Mucosa of gallbladder (tissue), 1 donor: ENCODE measurements at regions not wholly inside any gene's neighbourhood (a gene's known extent, or its start where the extent isn't known, plus 50 kb on each side); places are given as distances from the start of the nearest gene placed in this dataset.

Experiments used
- DNase-seq: peaks from one replicate; pipeline ENCODE4 v3.0.0-alpha.2; 2020; ENCODE audit warnings: low spot score
- donor health status: DM: no; HTN: no; CAD: no.

DNA sequence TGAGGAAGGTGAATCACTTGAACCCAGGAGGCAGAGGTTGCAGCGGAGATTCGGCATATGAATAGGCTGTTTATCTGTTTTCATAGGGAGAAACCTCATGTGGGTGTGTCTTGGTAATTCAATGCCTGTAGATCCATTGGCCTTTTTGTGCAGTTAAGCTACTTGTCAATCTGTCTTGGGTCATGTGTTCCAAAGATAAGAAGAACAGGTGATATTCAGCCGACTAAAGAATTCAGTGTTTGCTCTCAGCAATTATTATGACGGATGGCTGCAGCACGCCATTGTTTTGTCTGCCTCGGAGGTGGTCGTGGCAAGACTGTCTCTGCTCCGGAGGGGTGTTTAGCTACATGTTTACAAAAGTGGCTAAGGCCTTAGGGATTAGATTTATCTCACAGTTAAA lies 573.0 kb upstream of the PCDH9 start:
- DNase-seq: no peak

DNA sequence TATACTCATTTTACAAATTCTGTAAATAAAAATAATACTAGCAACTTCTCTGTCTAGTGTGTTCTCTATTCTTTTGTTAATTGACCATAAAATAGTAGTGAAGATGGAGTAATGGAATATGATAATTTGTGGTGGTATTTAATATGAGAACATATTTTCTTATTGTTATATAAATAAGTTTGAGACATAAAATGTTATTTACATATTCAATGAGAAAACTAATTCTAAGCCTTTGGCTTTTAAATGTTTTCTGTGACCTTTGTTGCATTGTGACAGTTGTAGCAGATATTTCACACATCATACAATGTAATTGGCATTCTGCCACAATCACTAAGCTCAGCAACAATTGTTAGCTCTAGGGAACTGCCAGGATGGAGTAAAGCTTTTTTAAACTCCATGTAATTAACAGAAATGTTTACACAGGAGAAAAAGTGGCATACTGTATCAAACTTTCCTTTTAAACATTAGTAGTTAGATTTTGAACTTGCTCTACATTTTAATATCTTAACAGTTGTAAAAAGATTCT lies 562.1 kb upstream of the PCDH9 start:
- no peak for DNase-seq

DNA sequence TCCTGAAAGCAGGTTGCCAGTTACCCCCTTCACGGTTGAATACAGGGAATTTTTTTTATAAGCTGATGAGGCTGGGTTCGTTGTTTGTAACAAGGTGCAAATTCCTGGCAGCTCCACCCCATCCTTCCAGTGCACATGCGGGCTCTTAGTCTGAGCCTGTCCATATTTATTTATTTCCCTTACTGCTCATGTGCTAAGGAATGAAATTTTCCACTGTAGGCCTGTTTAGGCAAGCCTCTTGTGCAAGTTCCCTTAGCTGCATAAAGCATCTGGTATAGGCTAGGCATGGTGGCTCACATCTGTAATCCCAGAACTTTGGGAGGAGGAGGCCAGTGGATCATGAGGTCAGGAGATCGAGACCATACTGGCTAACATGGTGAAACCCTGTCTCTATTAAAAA lies 560.9 kb upstream of the PCDH9 start:
- DNase-seq: no peak

DNA sequence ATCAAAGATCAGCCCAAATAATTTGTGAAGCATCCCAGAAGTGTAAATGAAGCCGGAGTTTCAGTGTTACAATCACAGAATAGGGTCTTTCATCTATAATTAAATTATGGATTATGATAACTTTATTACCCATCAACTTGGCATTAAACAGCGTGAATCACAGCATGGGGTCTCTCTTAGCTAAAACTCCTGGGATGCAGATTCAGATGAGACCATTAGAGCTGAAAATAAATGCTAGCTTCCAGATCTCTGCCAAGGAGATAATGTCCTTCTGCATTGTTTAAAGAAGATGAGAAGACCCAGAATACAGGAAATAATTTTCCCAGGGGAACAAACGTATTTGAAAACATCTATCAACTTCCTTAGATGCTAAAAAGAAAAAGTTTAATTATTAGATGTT lies 546.0 kb upstream of the PCDH9 start:
- DNase-seq: no peak

DNA sequence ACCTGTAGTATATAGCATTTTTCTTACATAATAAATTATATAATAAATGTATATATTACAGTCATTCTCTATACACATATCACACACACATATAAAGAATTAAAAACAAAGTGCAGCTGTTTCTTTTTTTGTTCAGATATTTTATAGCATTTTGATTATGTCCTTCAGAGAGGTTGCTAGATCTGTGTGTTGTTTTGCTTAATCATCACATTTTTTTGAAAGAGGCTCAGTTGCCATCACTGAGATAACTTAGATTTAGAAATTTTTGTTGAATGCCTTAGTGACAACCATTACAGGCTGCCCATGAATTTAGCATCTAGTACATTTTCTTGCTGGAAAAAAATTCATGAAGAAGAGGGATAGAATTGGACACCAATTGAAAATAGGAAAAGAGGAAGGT lies 545.2 kb upstream of the PCDH9 start:
- DNase-seq: no peak

DNA sequence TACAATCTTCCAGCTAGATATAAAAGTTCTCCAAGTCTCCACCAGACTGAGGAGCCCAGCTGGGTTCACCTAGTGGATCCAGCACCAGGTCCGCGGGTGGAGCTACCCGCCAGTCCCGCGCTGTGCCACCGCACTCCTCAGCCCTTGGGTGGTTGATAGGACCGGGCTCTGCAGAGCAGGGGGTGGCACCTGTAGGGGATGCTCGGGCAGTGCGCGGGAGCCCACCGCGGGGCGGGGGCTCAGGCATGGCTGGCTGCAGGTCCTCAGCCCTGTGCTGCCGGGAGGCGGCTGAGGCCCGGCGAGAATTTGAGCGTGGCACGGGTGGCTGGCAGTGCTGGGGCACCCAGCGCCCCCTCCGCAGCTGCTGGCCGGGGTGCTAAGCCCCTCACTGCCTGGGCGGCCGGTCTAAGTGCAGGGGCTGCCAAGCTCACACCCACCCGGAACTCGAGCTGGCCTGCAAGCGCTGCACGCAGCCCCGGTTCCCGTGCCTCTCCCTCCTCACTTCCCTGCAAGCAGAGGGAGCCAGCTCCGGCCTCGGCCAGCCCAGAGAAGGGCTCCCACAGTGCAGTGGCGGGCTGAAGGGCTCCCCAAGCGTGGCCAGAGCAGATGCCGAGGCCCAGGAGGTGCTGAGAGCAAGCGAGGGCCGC lies 542.8 kb upstream of the PCDH9 start:
- DNase-seq: no peak

DNA sequence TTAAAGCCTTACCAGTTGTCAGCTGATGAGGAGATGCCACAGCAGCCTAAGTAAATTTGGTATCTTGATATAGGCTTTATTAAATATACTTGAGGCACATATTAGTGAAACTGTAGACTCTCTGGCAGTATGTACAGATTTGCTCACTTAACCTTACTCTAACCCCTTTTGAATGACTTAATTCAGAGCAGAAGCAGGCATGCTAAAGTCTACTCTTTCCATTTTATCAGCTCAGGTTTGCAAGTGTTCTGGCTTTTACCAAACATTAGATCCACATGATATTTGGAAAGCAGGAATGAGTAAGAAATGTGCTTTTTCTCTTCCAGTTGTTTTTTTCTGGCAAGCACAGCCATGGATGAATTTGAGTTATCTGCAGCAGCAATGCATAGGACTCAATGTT lies 541.0 kb upstream of the PCDH9 start:
- no peak for DNase-seq

DNA sequence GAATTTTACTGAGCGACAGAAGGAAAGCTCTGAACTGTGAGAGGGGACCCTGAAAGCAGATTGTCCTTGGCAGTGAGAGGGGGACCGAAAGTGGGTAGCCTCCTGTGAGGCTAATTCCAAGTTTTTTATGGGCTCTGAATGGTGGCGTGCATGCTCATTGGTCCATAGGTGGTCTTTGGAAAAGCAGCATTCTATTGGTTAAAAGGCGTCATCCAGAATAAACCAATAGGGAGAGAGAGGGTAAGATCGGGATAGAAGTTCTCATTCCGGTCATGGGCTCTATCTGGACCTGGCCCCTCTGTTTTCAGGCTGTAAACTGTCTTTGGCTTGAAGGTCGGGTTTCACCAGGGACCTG lies 539.8 kb upstream of the PCDH9 start:
- no peak for DNase-seq

DNA sequence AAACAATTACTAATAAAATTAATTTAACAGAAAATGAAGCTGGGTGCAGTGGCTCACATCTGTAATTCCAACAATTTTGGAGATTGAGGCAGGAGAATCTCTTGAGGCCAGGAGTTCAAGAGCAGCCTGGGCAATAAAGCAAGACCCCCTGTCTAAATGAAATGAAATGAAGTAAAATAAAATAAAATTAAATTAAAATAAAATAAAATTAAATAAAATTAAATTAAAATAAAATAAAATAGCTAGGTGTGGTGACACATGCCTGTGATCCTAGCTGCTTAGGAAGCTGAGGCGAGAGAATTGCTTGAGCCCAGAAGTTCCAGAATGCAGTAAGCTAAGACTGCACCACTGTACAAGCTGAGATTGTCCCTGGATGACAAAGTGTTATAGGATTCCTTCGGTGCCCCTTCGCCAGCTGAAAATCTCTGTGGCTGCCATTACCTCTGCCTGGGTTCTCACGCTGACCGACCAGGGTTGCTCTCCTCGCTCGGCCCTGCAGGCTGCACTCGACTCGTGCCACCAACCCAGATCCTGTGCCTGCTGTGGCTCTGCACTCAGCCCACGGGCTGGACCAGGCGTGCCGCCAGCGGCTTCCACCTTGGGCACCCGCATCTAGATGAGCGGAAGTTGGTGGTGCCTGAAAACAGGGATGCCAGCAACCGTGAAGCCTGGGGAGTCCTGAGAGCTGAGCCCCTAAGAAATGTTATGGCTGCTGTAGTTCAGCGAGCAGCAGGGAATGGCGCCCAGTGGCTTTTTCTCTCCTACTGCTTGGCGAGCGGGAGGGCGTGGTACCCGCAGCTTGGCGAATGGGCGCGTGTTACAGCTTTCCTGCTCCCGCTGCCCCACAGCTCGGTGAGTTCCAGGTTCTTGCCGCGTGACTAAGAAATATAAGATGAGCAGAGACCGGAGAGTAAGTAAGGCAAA lies 539.2 kb upstream of the PCDH9 start:
- no peak for DNase-seq

DNA sequence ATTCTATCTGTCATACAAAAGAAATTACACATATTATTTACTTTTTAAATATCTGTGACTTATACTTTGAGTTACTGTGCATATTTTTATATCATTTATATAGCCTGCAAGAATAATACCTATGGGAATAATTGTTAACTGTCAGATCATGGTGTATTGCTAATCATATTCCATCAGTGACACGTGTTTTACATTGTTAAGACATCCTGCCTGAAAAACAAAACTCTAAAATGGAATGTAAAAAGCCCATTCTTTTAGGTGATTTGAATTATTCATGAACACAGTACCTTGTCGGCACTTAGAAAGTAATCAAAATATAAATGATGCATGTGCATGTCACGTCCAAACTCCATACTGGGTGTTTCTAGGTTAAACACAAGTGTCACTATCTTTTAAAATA lies 533.8 kb upstream of the PCDH9 start:
- no peak for DNase-seq

DNA sequence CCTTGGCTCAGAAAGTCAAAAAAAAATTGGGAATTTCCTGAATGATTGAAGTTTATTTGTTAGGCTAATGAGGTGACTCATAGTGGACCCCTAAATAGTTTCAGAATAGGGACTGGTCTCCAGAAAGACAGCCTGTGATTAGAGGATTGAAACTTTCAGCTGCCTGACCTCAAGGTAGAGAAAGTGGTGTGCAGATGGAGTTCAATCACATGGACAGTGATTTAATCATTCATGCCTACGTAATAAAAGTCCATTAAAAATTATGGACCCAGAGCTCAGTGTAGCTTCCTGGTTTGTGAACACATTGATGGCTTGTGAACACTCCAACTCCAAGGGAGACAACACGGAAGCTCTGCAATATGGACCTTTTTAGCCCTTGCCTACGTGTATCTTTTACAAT lies 533.2 kb upstream of the PCDH9 start:
- DNase-seq: no peak

DNA sequence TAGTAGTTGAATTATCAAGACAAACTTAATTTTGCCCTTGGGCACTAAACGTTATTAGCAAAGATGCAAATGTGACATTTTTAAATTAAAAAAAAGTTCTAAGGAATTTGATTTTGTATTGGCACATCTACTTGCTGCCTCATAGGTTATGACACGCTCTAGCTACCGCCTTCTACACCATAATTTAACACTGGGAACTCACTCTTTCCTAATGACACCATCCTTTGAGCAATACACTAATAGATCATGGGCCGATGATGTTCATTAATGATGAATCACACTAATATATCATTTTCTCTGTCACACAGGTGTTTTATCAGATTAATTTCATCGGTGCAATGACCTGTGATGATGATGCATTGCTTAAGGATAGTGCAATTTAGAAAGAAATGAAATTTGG lies 528.8 kb upstream of the PCDH9 start:
- no peak for DNase-seq

DNA sequence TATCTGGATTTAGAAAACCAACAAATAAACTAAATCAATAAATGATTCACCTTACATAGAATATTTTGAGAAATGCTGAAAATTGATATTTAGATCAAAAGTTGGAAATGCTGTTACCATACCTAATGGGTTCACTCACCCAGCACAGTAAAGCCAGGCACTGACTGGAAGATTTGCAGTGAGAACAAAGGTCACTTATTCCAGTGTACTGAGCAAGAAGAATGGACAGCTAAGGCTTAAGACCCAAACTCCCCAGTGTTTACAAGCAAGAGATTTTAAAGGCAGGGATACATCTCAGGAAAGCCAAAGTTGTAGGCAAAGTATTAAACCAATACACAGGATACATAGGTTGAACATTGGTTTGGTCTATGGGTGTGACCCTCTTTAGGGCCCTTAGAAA lies 523.9 kb upstream of the PCDH9 start:
- DNase-seq: no peak

DNA sequence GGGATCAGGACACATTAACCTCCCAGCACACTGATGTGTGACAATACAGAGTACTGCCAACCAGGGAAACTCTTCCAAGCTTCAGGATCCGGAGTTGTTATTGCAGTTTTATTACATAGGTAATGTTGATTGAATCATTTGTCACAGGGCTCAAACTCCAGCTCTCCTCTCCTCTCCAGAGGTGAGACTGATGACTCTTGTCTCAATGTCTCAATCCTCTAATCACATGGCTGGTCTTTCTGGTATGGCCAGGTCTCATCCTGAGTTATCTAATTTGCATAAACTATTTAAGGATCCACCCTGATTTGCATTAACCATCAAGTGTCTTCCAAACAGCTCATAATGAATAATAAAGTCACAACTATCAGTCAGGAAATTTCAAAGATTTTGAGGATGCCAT lies 522.6 kb upstream of the PCDH9 start:
- DNase-seq: no peak

DNA sequence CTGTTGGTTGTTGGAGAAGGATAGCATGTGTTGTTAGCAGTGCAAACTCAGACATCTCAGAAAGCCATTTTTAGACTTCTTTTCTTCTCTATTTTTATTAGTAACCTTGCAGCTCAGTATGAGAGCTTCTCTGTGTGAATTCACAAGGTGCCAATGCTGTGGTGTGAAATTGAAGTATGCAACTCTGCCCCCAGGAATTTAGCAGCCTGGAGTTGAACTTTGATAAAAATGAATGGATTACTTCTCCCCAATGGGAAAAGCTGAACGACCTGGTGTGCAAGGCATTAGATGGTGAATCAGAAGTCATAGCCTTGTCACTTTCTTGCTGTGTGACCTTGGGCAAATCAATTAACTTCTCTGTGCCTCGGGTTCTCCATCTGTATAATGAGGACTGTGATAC lies 512.3 kb upstream of the PCDH9 start:
- no peak for DNase-seq

DNA sequence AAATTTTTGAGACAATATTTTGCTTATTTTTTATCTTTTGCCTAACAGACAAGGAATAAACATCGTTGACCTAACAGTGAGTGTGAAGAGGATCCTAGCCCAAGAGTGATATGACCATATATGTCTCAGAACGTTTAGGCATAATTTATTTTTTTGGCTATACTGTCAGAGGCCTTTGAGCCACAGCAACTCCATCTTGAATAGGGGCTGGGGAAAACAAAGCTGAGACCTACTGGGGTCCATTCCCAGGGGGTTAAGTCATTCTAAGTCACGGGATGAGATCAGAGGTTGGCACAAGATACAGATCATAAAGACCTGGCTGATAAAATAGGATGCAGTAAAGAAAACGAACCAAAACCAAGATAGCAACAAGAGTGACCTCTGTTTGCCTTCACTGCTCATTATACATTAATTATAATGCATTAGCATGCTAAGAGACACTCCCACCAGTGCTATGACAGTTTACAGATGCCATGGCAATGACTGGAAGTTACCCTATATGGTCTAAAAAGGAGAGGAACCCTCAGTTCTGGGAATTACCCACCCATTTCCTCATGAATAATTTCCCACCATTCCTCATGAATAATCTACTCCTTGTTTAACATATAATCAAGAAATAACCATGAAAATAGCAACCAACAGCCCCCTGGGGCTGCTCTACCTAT lies 510.9 kb upstream of the PCDH9 start:
- no peak for DNase-seq

DNA sequence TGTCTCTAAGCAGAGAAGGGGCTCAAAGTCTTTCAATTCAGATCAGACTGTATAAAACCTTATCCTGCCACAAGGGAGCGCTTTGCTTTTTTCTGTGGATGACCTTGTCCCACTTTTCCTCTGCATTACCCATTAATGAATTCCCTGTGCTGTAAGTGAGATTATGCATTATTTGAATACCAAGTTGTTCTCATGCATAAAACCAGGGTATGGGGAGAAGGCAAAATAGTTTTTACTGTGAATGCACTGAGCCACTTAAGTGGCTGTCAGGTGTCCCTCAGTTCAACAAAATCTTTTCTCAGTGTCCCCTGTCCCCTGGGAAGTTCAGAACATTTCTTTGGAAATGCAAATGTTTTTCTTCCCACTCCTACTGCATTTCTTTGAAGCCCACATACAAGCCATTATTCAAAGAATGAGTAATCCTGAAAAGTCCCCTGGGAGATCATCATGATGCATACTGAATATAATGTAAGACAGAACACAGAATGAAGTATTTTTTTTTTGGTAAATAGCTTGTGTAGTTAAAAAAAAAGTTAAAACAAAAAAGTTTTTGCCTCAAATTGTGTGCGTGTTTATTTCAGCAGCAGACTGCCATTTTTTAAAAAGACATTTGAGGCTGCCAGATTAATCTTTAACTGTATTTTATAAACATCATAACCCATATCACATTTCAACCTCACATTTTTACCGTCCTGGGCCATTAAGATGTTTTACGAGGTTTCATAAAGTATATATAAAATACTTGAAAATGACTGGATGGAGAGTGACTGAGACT lies 506.7 kb upstream of the PCDH9 start:
- DNase-seq: no peak

DNA sequence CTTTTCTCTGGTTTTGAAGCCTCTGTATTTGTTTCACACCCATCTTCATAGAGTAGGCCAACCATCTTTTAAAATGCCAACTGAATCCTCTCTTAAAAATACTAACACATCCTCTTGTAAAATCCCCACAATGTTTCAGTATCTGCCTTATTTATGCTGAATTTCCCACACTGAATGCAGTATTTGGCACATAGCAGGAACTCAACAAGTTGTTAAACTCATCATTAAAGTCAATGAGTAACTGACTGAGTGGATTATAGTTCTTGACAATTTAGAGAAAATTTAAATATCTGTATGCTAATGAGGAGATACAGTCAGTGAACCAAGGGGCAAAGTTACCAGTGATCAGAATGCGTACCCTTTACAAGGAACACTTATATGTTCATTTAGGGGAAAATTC lies 505.5 kb upstream of the PCDH9 start:
- DNase-seq: no peak

DNA sequence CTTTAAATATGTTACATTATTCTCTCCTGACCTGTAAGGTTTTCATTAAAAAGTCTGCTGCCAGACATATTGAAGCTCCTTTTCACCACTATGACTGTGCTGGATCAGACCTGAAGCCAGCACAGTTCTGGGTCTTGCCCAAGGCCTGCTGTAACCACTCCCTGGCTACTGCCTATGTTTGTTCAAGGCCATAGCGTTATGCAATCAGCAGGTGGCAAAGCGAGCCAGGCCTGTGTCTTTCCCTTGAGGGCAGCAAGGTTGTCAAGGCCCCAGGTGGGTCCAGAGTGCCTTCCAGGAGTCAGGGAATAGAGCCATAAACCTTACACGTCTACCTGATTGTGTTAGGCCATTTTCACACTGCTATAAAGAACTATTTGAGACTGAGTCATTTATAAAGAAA lies 496.8 kb upstream of the PCDH9 start:
- DNase-seq: no peak

DNA sequence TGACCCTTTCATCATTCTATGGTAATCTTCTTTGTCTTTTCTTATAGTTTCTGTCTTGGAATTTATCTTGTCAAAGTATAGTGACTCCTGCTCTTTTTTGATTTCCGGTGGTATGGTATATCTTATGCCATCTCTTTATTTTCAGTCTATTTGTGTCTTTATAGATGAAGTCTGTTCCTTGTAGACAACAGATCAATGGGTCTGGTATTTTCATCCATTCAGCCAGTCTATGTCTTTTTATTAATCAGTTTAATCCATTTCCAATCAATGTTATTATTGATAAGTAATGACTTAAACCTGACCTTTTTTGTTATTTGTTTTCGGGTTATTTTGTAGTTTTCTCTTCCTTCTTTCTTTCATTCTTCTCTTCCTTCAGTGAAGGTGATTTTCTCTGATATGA lies 495.9 kb upstream of the PCDH9 start:
- DNase-seq: no peak

DNA sequence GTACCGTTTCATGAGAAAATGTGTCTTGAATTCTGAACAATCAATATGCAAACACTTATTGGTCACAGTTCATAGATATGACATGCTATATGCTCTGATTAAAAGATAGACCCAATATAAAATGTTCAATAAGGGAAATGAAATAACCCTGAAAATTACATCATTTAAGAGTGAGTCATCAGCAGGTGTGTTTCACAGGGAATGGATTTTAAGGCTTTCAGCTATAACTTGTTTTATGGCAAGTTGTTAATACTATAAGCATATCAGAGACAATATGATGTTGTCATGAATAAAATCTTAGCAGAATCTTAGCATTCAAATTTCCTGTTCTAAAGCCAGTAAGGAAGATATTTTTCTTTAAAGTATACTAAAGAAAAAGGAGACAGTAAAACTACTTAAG lies 483.4 kb upstream of the PCDH9 start:
- no peak for DNase-seq

DNA sequence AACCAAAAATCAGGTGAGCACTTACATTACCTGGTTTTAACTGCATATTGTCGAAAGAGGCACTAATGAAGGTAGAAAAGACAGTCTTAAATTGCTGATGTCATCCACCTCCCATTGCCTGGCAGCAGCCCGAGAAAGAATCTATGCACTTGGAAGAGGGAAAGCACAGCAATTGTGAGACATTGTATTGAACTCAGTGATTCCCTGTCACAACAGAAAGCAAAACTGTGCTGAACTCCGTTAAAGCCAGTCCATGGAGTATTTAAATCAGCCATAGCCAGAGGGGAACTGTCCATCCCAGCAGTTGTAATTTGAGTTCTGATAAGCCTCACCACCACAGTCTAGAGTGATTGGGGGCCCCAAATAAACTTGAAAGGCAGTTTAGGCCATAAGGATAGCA lies 466.6 kb upstream of the PCDH9 start:
- DNase-seq: no peak
